GM23248 (cell line): ENCODE measurements at regions not wholly inside any gene's neighbourhood (a gene's known extent, or its start where the extent isn't known, plus 50 kb on each side); places are given as distances from the start of the nearest gene placed in this dataset.
"Not testable (repeated sequence)": the region's sequence is repeated elsewhere in the genome, so short reads cannot be mapped to it uniquely, and the experiment has no call there.

Source experiments
- DNase-seq: peaks from one replicate; pipeline ENCODE4 v3.0.0-alpha.2; 2015
- H2AFZ ChIP-seq: fragments of 200-600 bp; sonication (generic); 2 replicates; pipeline ENCODE4 v1.6.1; 2016; ENCODE audit warnings: antibody characterized with exemption
- H3F3A ChIP-seq: fragments of 200-600 bp; sonication (generic); 2 replicates; pipeline ENCODE4 v1.6.1; 2016; ENCODE audit warnings: mild to moderate bottlenecking, antibody characterized with exemption, mixed run types; ENCODE audit not compliant: insufficient read depth
- H3K27ac ChIP-seq: fragments of 200-600 bp; sonication (generic); 2 replicates; pipeline ENCODE4 v1.5.1; 2016; ENCODE audit warnings: mild to moderate bottlenecking
- H3K27me3 ChIP-seq: fragments of 200-600 bp; sonication (generic); replicated peaks from 2 replicates; pipeline ENCODE4 v1.6.1; 2016; ENCODE audit warnings: mild to moderate bottlenecking; ENCODE audit not compliant: insufficient read depth
- H3K36me3 ChIP-seq: fragments of 200-600 bp; sonication (generic); 2 replicates; pipeline ENCODE4 v1.6.1; 2016; ENCODE audit warnings: low read depth, mild to moderate bottlenecking
- H3K4me1 ChIP-seq: fragments of 200-600 bp; sonication (generic); 2 replicates; pipeline ENCODE4 v1.6.1; 2016; ENCODE audit warnings: mild to moderate bottlenecking; ENCODE audit not compliant: insufficient read depth
- H3K4me2 ChIP-seq: fragments of 200-600 bp; sonication (generic); one replicate; pipeline ENCODE4 v1.6.1; 2016; ENCODE audit warnings: mild to moderate bottlenecking; ENCODE audit not compliant: unreplicated experiment
- H3K4me3 ChIP-seq: fragments of 200-600 bp; sonication (generic); 2 replicates; pipeline ENCODE4 v1.5.1; 2016; ENCODE audit warnings: mild to moderate bottlenecking
- H3K79me2 ChIP-seq: fragments of 200-600 bp; sonication (generic); 2 replicates; pipeline ENCODE4 v1.6.1; 2016; ENCODE audit warnings: mild to moderate bottlenecking; ENCODE audit not compliant: insufficient read depth
- H3K9ac ChIP-seq: fragments of 200-600 bp; sonication (generic); 2 replicates; pipeline ENCODE4 v1.6.1; 2016; ENCODE audit warnings: mild to moderate bottlenecking
- H3K9me2 ChIP-seq: fragments of 200-600 bp; sonication (generic); 2 replicates; pipeline ENCODE4 v1.6.1; 2016; ENCODE audit warnings: mixed run types, mild to moderate bottlenecking, moderate library complexity; ENCODE audit not compliant: insufficient read depth
- H3K9me3 ChIP-seq: fragments of 200-600 bp; sonication (generic); one replicate; pipeline ENCODE4 v1.6.1; 2017; ENCODE audit warnings: low read depth
- H4K20me1 ChIP-seq: fragments of 200-600 bp; sonication (generic); 2 replicates; pipeline ENCODE4 v1.6.0; 2016; ENCODE audit not compliant: insufficient read depth
- EZH2 ChIP-seq: fragments of 200-600 bp; sonication (generic); IDR thresholded peaks from 2 replicates; pipeline ENCODE4 v1.6.1; 2018; ENCODE audit warnings: antibody characterized with exemption, mild to moderate bottlenecking; ENCODE audit not compliant: insufficient read depth, poor library complexity, severe bottlenecking
- EZH2phosphoT487 ChIP-seq: fragments of 200-600 bp; sonication (generic); IDR thresholded peaks from 2 replicates; pipeline ENCODE4 v1.6.1; 2018; ENCODE audit warnings: antibody characterized with exemption, moderate library complexity, mild to moderate bottlenecking, low read depth; ENCODE audit not compliant: insufficient read depth
- WGBS, 2 experiments: methylation state at CpG; one replicate each; pipeline ENCODE4 v1.1.6; 2015 to 2017; ENCODE audit warnings: low lambda C conversion rate in 2 of 2, low coverage in 1 of 2; ENCODE audit errors: missing lambda C conversion rate in 2 of 2; 5-methylcytosine and 5-hydroxymethylcytosine counted together
- in situ Hi-C: fragments of 300-500 bp; cut with MboI; formaldehyde crosslinking; loops from 2 replicates; pipeline ENCODE4 v1.15.0; 2020

DNA sequence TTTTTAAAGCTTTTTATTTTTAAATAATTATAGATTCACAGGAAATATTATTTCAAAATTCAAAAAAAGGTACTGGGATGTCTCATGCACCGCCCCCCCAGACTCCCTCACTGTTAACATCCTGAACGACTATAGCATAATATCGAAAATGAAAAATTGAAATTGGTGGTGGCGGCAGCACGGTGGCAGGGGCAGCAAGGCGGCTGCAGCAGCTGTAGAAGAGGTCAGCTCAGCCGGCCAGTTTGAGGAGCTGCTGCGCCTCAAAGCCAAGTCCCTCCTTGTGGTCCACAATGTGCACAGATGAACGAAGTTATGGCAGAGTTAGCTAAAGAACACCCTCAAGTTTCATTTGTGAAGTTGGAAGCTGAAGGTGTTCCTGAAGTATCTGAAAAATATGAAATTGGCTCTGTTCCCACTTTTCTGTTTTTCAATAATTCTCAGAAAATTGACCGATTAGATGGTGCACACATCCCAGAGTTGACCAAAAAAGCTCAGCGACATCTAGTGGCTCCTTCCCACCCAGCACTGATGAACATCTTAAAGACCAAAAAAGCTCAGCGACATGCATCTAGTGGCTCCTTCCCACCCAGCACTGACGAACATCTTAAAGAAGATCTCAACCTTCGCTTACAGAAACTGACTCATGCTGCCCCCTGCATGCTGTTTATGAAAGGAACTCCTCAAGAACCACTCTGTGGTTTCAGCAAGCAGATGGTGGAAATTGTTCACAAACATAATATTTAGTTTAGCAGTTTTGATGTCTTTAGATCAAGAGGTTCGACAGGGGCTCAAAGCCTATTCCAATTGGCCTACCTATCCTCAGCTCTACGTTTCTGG is 100.8 kb downstream of the FAM217A start:
- no peaks in the 10 kb centered on the region for H3K9me2 ChIP-seq
- in situ Hi-C loops: no loop called here
- peak; percentile 91 for DNase-seq
- no peaks in the 10 kb centered on the region for H3K36me3 ChIP-seq
- 0 out of 2 replicates have a peak overlapping the region, but pooled peaks have one; percentile 12 for H3K9ac ChIP-seq
- peaks cover 14% of the 10 kb centered on the region for H3K4me1 ChIP-seq
- WGBS, 2 experiments: 47 to 49% methylated on average over 16 of the region's 16 CpGs
- H4K20me1 ChIP-seq: no peaks in the 10 kb centered on the region
- no peaks in the 10 kb centered on the region for H3K27me3 ChIP-seq
- no peak overlapping the region for H3K4me3 ChIP-seq
- no peaks in the 10 kb centered on the region for H3K79me2 ChIP-seq
- no peak for TF ChIP-seq EZH2phosphoT487
- TF ChIP-seq EZH2: no peak
- no peak overlapping the region for H3K4me2 ChIP-seq
- no peaks in the 10 kb centered on the region for H3K9me3 ChIP-seq
- H3F3A ChIP-seq: peaks cover 14% of the 10 kb centered on the region
- H2AFZ ChIP-seq: peak overlapping the region; percentile 4
- peak overlapping the region; percentile 20; the same call in 1 of the 2 replicates for H3K27ac ChIP-seq

- H3K36me3 ChIP-seq, H3K4me3 ChIP-seq, H4K20me1 ChIP-seq, DNase-seq, H3K9me2 ChIP-seq, H3K9me3 ChIP-seq, H3K27me3 ChIP-seq, in situ Hi-C loops, H3K4me2 ChIP-seq, H3K79me2 ChIP-seq: not testable (repeated sequence)
- Histone ChIP-seq H3F3A (peaks cover 14% of the 10 kb centered on the region), H3K9ac (0 out of 2 replicates have a peak overlapping the region, but pooled peaks have one; percentile 12), H3K27ac (peak overlapping the region; percentile 20; the same call in 1 of the 2 replicates), H2AFZ (peak overlapping the region; percentile 4), H3K4me1 (peaks cover 14% of the 10 kb centered on the region)
- WGBS, 2 experiments: 48 to 57% methylated on average over 1 of the region's 1 CpG
Measured at GRCh38 chr6:3978966-3979365, 100.0 kb downstream of the FAM217A start.

DNA sequence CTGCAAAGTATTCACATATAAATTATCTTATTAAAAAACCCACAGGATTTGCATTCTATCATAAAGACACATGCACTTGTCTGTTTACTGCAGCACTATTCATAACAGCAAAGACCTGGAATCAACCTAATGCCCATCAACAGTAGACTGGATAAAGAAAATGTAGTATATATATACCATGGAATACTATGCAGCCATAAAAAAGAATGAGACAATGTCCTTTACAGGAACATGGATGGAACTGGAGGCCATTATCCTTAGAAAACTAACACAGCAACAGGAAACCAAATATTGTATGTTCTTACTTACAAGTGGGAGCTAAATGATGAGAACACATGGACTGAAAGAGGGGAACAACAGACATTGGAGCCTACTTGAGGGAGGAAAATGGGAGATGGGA is 97.0 kb downstream of the FAM217A start:
- no peaks in the 10 kb centered on the region for H3K27me3 ChIP-seq
- in situ Hi-C loops: loop anchor here (10.0 kb wide), 2 partner anchors 237 to 707 kb away; no protein-coding TSS in a partner anchor

GRCh38 chr6:3983778-3984177 is 95.2 kb downstream of the FAM217A start:
- no peaks in the 10 kb centered on the region for H3K36me3 ChIP-seq
- no peak for DNase-seq
- WGBS, 2 experiments: 76 to 85% methylated on average over 2 of the region's 2 CpGs
- H3K9ac ChIP-seq: no peak overlapping the region
- no peaks in the 10 kb centered on the region for H4K20me1 ChIP-seq
- H3K9me3 ChIP-seq: no peaks in the 10 kb centered on the region
- H2AFZ ChIP-seq: no peak overlapping the region
- H3K79me2 ChIP-seq: peaks cover 9% of the 10 kb centered on the region
- H3K27me3 ChIP-seq: no peaks in the 10 kb centered on the region
- peaks cover 5% of the 10 kb centered on the region for H3K4me1 ChIP-seq
- no peak for TF ChIP-seq EZH2phosphoT487
- H3K4me3 ChIP-seq: no peak overlapping the region
- H3F3A ChIP-seq: peaks cover 4% of the 10 kb centered on the region
- in situ Hi-C loops: loop anchor here (10.0 kb wide), 2 partner anchors 239 to 709 kb away; no protein-coding TSS in a partner anchor
- H3K9me2 ChIP-seq: no peaks in the 10 kb centered on the region
- H3K4me2 ChIP-seq: no peak overlapping the region
- H3K27ac ChIP-seq: no peak overlapping the region

More for the DNA sequence above, 97.0 kb downstream of the FAM217A start:
- Histone ChIP-seq H3K27ac (no peak overlapping the region), H3K9ac (no peak overlapping the region), H3K4me2 (no peak overlapping the region), H3K4me1 (peaks cover 14% of the 10 kb centered on the region), H3K9me3 (no peaks in the 10 kb centered on the region), H3K4me3 (no peak overlapping the region), H4K20me1 (no peaks in the 10 kb centered on the region), H3F3A (peaks cover 8% of the 10 kb centered on the region), H2AFZ (no peak overlapping the region), H3K9me2 (no peaks in the 10 kb centered on the region), H3K36me3 (no peaks in the 10 kb centered on the region), H3K79me2 (peaks cover 8% of the 10 kb centered on the region)
- TF ChIP-seq EZH2phosphoT487: no peak
- no peak for TF ChIP-seq EZH2
- no peak for DNase-seq
